NB4 (cell line): ENCODE measurements at regions not wholly inside any gene's neighbourhood (a gene's known extent, or its start where the extent isn't known, plus 50 kb on each side); places are given as distances from the start of the nearest gene placed in this dataset.
"Not testable (repeated sequence)": the region's sequence is repeated elsewhere in the genome, so short reads cannot be mapped to it uniquely, and the experiment has no call there.

ENCODE experiments used
- DNase-seq: peaks from one replicate; pipeline ENCODE4 v3.0.0; 2010; ENCODE audit warnings: low read depth
- H3K4me3 ChIP-seq: one replicate; pipeline ENCODE4 v1.5.1; 2011; ENCODE audit warnings: mild to moderate bottlenecking, low read depth, low read length, moderate library complexity

DNA sequence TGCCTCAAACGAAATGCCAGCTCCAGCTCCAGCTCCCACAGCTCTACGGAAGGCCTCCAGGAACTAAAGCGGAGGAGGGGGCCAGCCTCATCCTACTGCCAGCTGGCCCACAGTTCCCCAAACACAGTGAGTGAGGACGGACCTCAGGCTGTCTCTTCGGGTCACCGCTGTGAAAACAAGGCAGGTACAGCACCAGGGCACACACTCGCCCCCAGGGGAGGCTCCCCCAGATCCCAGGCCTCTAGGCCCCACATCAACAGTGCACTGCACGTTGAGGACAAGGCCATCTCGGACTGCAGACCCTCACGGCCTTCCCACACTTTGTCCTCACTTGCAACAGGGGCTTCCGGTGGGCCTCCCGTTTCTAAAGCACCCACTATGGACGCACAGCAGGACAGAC is 95.0 kb downstream of the GTF2H2C_2 start:
- not testable (repeated sequence) for DNase-seq, H3K4me3 ChIP-seq

DNA sequence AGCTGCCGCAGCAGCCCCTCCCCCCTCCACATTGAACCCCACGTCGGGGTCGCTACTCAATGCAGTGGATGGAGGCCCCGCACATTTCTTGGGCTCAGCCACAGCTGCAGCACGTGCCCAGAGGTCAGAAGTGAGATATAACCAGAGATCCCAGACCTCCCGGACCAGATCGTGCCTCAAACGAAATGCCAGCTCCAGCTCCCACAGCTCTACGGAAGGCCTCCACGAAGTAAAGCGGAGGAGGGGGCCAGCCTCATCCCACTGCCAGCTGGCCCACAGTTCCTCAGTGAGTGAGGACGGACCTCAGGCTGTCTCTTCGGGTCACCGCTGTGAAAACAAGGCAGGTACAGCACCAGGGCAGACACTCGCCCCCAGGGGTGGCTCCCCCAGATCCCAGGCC is 95.6 kb downstream of the GTF2H2C_2 start:
- peak; percentile 0 for DNase-seq
- H3K4me3 ChIP-seq = not testable (repeated sequence)
